ENCODE measurements at regions not wholly inside any gene's neighbourhood (a gene's known extent, or its start where the extent isn't known, plus 50 kb on each side); places are given as distances from the start of the nearest gene placed in this dataset.

- TF ChIP-seq CTCF (optimal IDR thresholded peaks at IDR 0.05 in 1 of 3, IDR thresholded peaks at IDR 0.05 in 1 of 3, conservative IDR thresholded peaks at IDR 0.05 in 1 of 3; ENCODE audit: extremely low read depth in 1 of 3, insufficient read depth in 2 of 3, low read length in 3 of 3) = no peak
- no peak for TF ChIP-seq EZH2 (IDR thresholded peaks at IDR 0.05; ENCODE audit: low read length)
Observed at GRCh38 chr3:74722211-74722610, 107.8 kb upstream of the CNTN3 start.
